PC-3 (cell line): ENCODE measurements at regions not wholly inside any gene's neighbourhood (a gene's known extent, or its start where the extent isn't known, plus 50 kb on each side); places are given as distances from the start of the nearest gene placed in this dataset.
"Not testable (repeated sequence)": the region's sequence is repeated elsewhere in the genome, so short reads cannot be mapped to it uniquely, and the experiment has no call there.

Experiments used
- ATAC-seq: fragments of 200-7000 bp; cut with Tn5 transposase; 2 replicates; pipeline ENCODE4 v1.9.1; 2020; ENCODE audit warnings: mild to moderate bottlenecking, moderate library complexity
- BruUV-seq: library from RNA; stranded (reverse); fragments of 400-500 nt; replicated peaks from 2 replicates; lab custom pipeline; 2021; lab: Mats Ljungman, UMichigan
- CTCF ChIA-PET: fragments of 300-600 bp; sonication (Branson Sonifier 250); formaldehyde crosslinking; loops from one replicate; lab custom pipeline; 2022; ENCODE audit warnings: antibody characterized with exemption; lab: Charles Lee
- POLR2A ChIA-PET: fragments of 300-600 bp; sonication (Branson Sonifier 250); formaldehyde crosslinking; loops from one replicate; lab custom pipeline; 2022; ENCODE audit warnings: antibody characterized with exemption; ENCODE audit not compliant: unreplicated experiment; lab: Charles Lee
- DNase-seq: peaks from one replicate; pipeline ENCODE4 v3.0.0-alpha.2; 2015
- H2AFZ ChIP-seq: fragments of 300-600 bp; sonication (generic); 2 replicates; pipeline ENCODE4 v1.6.0; 2016; ENCODE audit warnings: antibody characterized with exemption, low read length
- H3F3A ChIP-seq: fragments of 300-600 bp; sonication (generic); one replicate; pipeline ENCODE4 v1.6.0; 2017; ENCODE audit warnings: antibody characterized with exemption, low read length, control low read depth, mild to moderate bottlenecking; ENCODE audit not compliant: unreplicated experiment
- H3K27ac ChIP-seq: fragments of 300-600 bp; sonication (generic); 2 replicates; pipeline ENCODE4 v1.5.1; 2016; ENCODE audit warnings: mild to moderate bottlenecking, low read length
- H3K27me3 ChIP-seq: fragments of 300-600 bp; sonication (generic); 2 replicates; pipeline ENCODE4 v1.6.1; 2016; ENCODE audit warnings: low read length, mixed read lengths
- H3K36me3 ChIP-seq: fragments of 300-600 bp; sonication (generic); 2 replicates; pipeline ENCODE4 v1.6.1; 2016; ENCODE audit warnings: low read depth, mixed run types, low read length, mixed read lengths
- H3K4me1 ChIP-seq: fragments of 300-600 bp; sonication (generic); 2 replicates; pipeline ENCODE4 v1.5.1; 2016; ENCODE audit warnings: low read length; ENCODE audit not compliant: insufficient read depth
- H3K4me2 ChIP-seq: fragments of 300-600 bp; sonication (generic); 2 replicates; pipeline ENCODE4 v1.6.0; 2016; ENCODE audit warnings: low read length
- H3K4me3 ChIP-seq: fragments of 300-600 bp; sonication (generic); 2 replicates; pipeline ENCODE4 v1.5.1; 2016; ENCODE audit warnings: mild to moderate bottlenecking, low read length, mixed read lengths
- H3K79me2 ChIP-seq: fragments of 300-600 bp; sonication (generic); 2 replicates; pipeline ENCODE4 v1.6.1; 2017; ENCODE audit warnings: low read length, mixed read lengths
- H3K9ac ChIP-seq: fragments of 300-600 bp; sonication (generic); 2 replicates; pipeline ENCODE4 v1.6.0; 2016; ENCODE audit warnings: mild to moderate bottlenecking, low read length
- H3K9me2 ChIP-seq: fragments of 300-600 bp; sonication (generic); replicated peaks from 2 replicates; pipeline ENCODE4 v1.6.1; 2016; ENCODE audit warnings: mixed run types, low read length, mixed read lengths
- H3K9me3 ChIP-seq: fragments of 300-600 bp; sonication (generic); 2 replicates; pipeline ENCODE4 v1.6.1; 2016; ENCODE audit warnings: low read length, mixed read lengths
- H4K20me1 ChIP-seq: fragments of 300-600 bp; sonication (generic); 2 replicates; pipeline ENCODE4 v1.6.1; 2016; ENCODE audit warnings: low read length, mixed read lengths
- CTCF ChIP-seq: fragments of 300-600 bp; sonication (generic); conservative IDR thresholded peaks from 2 replicates; pipeline ENCODE4 v1.5.1; 2017; ENCODE audit warnings: antibody characterized with exemption, low read depth, mild to moderate bottlenecking, low read length
- EZH2 ChIP-seq: fragments of 300-600 bp; sonication (generic); IDR thresholded peaks from one replicate; pipeline ENCODE4 v1.6.1; 2017; ENCODE audit warnings: antibody characterized with exemption, mild to moderate bottlenecking, low read length; ENCODE audit not compliant: unreplicated experiment
- EZH2phosphoT487 ChIP-seq: fragments of 300-600 bp; sonication (generic); IDR thresholded peaks from 2 replicates; pipeline ENCODE4 v1.6.1; 2018; ENCODE audit warnings: mild to moderate bottlenecking, antibody characterized with exemption, low read length, borderline replicate concordance
- intact Hi-C: fragments of 100-400 bp; cut with micrococcal nuclease; formaldehyde crosslinking; loops from 2 replicates; pipeline ENCODE4 v1.9.0; 2023

GRCh38 chr22:23498811-23499798, 81.0 kb downstream of the IGLL1 start:
- Histone ChIP-seq H3K79me2 (no peaks in the 10 kb centered on the region), H4K20me1 (no peaks in the 10 kb centered on the region), H3K4me3 (no peak overlapping the region), H3K27me3 (no peaks in the 10 kb centered on the region), H3K36me3 (no peaks in the 10 kb centered on the region), H3F3A (no peaks in the 10 kb centered on the region), H3K9me2 (no peaks in the 10 kb centered on the region), H3K9ac (no peak overlapping the region), H3K4me1 (no peaks in the 10 kb centered on the region), H3K9me3 (no peaks in the 10 kb centered on the region), H3K4me2 (no peak overlapping the region), H3K27ac (no peak overlapping the region), H2AFZ (no peak overlapping the region)
- TF ChIP-seq EZH2phosphoT487 (no peak), CTCF (no peak), EZH2 (no peak)
- POLR2A ChIA-PET, result no interaction called here
- ATAC-seq, result no peak
- DNase-seq, result no peak
- intact Hi-C loops, result no loop called here
- no TSS peak for BruUV-seq
- CTCF ChIA-PET, result no interaction called here

GRCh38 chr22:23497889-23498288, 82.2 kb downstream of the IGLL1 start:
- H3K4me1 ChIP-seq, CTCF ChIA-PET, H3K4me2 ChIP-seq, POLR2A ChIA-PET, H3K27me3 ChIP-seq, H3K9me3 ChIP-seq, H3K4me3 ChIP-seq, H3K9ac ChIP-seq, H3K79me2 ChIP-seq, ATAC-seq, H3K36me3 ChIP-seq, DNase-seq, H3F3A ChIP-seq, intact Hi-C loops, BruUV-seq, H2AFZ ChIP-seq, H4K20me1 ChIP-seq, H3K9me2 ChIP-seq, H3K27ac ChIP-seq: not testable (repeated sequence)

GRCh38 chr22:23497016-23497885, 82.8 kb downstream of the IGLL1 start:
- H3K9me3 ChIP-seq, result no peaks in the 10 kb centered on the region
- H3K4me1 ChIP-seq, result no peaks in the 10 kb centered on the region
- H3K27me3 ChIP-seq, result no peaks in the 10 kb centered on the region
- ChIA-PET POLR2A (no interaction called here), CTCF (no interaction called here)
- no TSS peak for BruUV-seq
- no peaks in the 10 kb centered on the region for H3F3A ChIP-seq
- no peak overlapping the region for H2AFZ ChIP-seq
- H3K4me3 ChIP-seq, result no peak overlapping the region
- DNase-seq, result no peak
- H3K9me2 ChIP-seq, result no peaks in the 10 kb centered on the region
- no peaks in the 10 kb centered on the region for H3K79me2 ChIP-seq
- H3K9ac ChIP-seq, result no peak overlapping the region
- H3K4me2 ChIP-seq, result no peak overlapping the region
- no peaks in the 10 kb centered on the region for H4K20me1 ChIP-seq
- no peaks in the 10 kb centered on the region for H3K36me3 ChIP-seq
- no peak overlapping the region for H3K27ac ChIP-seq
- ATAC-seq, result no peak
- no peak for TF ChIP-seq CTCF
- no peak for TF ChIP-seq EZH2phosphoT487
- no peak for TF ChIP-seq EZH2
- intact Hi-C loops, result no loop called here
